ENCODE measurements at regions not wholly inside any gene's neighbourhood (a gene's known extent, or its start where the extent isn't known, plus 50 kb on each side); places are given as distances from the start of the nearest gene placed in this dataset.

DNA sequence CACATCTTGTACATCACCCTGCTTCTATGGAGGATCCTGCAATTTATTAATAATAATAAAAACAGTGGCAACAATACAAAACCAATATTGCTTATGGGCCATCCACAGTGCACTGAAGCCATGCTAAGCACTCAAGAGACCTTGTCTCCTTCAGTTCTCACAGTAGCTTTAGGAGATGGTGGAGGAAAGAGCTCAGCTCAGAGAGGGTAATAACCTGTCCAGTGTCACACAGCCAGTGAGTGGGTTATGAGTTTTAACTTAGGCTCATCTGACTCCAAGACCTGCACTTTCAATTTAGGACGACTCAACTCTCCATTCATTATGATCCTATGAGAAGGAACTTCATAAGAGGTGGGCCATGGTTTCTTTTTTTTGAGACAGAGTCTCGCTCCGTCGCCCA lies 347.6 kb upstream of the RUNX1 start:
- H3K36me3 ChIP-seq (replicated peaks in 1 of 2; ENCODE audit: control insufficient read depth in 1 of 2, insufficient read depth in 2 of 2, low read length in 2 of 2): no peaks in the 10 kb centered on the region
- in situ Hi-C loops (cut with HindIII; ENCODE audit: extremely low pct_ligation_motif_present, low pct_unique_long_range_greater_than_20kb): no loop called here
- TF ChIP-seq, protein P1, sequence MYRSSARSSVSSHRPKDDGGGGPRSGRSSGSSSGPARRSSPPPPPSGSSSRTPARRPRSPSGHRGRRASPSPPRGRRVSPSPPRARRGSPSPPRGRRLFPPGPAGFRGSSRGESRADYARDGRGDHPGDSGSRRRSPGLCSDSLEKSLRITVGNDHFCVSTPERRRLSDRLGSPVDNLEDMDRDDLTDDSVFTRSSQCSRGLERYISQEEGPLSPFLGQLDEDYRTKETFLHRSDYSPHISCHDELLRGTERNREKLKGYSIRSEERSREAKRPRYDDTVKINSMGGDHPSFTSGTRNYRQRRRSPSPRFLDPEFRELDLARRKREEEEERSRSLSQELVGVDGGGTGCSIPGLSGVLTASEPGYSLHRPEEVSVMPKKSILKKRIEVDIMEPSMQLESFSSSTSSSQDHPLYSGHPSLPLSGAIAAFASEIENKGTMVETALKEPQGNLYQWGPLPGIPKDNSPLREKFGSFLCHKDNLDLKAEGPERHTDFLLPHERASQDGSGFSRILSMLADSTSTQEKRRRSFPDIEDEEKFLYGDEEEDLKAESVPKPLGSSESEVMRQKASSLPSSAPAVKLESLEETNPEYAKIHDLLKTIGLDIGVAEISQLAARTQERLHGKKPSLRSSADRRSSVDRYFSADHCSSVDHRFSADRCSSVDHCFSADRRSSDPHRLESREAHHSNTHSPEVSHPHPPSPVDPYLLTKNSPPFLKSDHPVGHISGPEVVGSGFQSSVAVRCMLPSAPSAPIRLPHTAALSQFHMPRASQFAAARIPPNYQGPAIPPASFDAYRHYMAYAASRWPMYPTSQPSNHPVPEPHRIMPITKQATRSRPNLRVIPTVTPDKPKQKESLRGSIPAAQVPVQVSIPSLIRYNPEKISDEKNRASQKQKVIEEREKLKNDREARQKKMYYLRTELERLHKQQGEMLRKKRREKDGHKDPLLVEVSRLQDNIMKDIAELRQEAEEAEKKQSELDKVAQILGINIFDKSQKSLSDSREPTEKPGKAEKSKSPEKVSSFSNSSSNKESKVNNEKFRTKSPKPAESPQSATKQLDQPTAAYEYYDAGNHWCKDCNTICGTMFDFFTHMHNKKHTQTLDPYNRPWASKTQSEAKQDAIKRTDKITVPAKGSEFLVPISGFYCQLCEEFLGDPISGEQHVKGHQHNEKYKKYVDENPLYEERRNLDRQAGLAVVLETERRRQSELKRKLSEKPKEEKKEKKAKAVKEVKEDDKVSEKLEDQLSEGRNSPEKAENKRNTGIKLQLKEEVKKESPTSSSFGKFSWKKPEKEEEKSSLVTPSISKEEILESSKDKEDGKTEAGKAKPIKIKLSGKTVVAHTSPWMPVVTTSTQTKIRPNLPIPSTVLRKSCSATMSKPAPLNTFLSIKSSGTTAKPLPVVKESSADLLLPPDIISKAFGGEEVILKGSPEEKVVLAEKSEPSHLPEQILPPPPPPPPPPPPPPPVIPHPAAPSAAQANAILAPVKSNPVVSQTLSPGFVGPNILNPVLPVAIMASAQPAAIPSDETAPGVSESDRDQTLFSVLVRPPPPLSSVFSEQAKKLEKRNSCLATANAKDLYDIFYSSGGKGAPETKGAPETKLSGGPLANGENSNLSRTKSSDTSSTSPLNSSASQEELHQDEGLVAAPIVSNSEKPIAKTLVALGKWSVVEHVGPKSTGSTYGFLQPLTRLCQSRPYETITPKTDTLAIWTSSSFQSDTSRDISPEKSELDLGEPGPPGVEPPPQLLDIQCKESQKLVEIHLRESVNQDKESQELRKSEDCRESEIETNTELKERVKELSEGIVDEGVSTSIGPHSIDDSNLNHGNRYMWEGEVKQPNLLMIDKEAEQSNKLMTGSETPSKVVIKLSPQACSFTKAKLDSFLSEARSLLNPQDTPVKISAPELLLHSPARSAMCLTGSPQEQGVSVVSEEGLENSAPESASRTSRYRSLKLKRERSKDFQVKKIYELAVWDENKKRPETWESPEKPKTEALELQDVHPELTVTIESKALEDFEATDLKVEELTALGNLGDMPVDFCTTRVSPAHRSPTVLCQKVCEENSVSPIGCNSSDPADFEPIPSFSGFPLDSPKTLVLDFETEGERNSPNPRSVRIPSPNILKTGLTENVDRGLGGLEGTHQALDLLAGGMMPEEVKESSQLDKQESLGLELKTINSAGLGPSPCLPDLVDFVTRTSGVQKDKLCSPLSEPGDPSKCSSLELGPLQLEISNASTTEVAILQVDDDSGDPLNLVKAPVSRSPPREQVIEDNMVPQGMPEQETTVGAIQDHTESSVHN (CRISPR knock-in tag; IDR thresholded peaks at IDR 0.05): no peak
- no peak for TF ChIP-seq ZNF773 (CRISPR knock-in tag; IDR thresholded peaks at IDR 0.05; ENCODE audit: borderline replicate concordance)
- no peak for TF ChIP-seq ZNF614 (CRISPR knock-in tag; IDR thresholded peaks at IDR 0.05; ENCODE audit: borderline replicate concordance)
- TF ChIP-seq, protein P2, sequence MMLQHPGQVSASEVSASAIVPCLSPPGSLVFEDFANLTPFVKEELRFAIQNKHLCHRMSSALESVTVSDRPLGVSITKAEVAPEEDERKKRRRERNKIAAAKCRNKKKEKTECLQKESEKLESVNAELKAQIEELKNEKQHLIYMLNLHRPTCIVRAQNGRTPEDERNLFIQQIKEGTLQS (CRISPR knock-in tag; IDR thresholded peaks at IDR 0.05): no peak
- no peak for TF ChIP-seq YY1 (IDR thresholded peaks at IDR 0.05; ENCODE audit: insufficient read depth, insufficient replicate concordance, low read depth, low read length)
- TF ChIP-seq HOXA7 (CRISPR knock-in tag; IDR thresholded peaks at IDR 0.05): no peak
- TF ChIP-seq, protein P3, sequence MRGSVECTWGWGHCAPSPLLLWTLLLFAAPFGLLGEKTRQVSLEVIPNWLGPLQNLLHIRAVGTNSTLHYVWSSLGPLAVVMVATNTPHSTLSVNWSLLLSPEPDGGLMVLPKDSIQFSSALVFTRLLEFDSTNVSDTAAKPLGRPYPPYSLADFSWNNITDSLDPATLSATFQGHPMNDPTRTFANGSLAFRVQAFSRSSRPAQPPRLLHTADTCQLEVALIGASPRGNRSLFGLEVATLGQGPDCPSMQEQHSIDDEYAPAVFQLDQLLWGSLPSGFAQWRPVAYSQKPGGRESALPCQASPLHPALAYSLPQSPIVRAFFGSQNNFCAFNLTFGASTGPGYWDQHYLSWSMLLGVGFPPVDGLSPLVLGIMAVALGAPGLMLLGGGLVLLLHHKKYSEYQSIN (CRISPR knock-in tag; IDR thresholded peaks at IDR 0.05; ENCODE audit: borderline replicate concordance): no peak
- TF ChIP-seq, protein P4, sequence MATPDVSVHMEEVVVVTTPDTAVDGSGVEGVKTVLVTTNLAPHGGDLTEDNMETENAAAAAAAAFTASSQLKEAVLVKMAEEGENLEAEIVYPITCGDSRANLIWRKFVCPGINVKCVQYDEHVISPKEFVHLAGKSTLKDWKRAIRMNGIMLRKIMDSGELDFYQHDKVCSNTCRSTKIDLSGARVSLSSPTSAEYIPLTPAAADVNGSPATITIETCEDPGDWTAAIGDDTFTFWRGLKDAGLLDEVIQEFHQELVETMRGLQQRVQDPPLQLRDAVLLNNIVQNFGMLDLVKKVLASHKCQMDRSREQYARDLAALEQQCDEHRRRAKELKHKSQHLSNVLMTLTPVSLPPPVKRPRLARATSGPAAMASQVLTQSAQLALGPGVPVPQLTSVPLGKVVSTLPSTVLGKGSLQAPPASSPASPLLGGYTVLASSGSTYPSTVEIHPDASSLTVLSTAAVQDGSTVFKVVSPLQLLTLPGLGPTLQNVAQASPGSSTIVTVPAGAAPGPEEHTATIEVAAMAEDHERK (CRISPR knock-in tag; IDR thresholded peaks at IDR 0.05; ENCODE audit: low read depth): no peak
- no peak for TF ChIP-seq ISL2 (CRISPR knock-in tag; IDR thresholded peaks at IDR 0.05)
- no peak for TF ChIP-seq ZNF256 (CRISPR knock-in tag; conservative IDR thresholded peaks at IDR 0.05)
- TF ChIP-seq ADNP (CRISPR knock-in tag; IDR thresholded peaks at IDR 0.05): no peak
- TF ChIP-seq MIER3 (CRISPR knock-in tag; IDR thresholded peaks at IDR 0.05; ENCODE audit: borderline replicate concordance): no peak
- TF ChIP-seq ATAD3A (CRISPR knock-in tag; IDR thresholded peaks at IDR 0.05): no peak
- no peak for TF ChIP-seq HMGA1 (CRISPR knock-in tag; conservative IDR thresholded peaks at IDR 0.05)

More for the DNA sequence above, 347.6 kb upstream of the RUNX1 start:
- DNase-seq (ENCODE audit: low spot score) (no peak), FAIRE-seq (no peak), ATAC-seq (no peak)
- Histone ChIP-seq H2AFZ (ENCODE audit: low read length) (no peak overlapping the region), H3K9ac (ENCODE audit: insufficient read depth, low read depth, low read length) (no peak overlapping the region), H3K79me2 (ENCODE audit: insufficient read depth, low read length) (no peaks in the 10 kb centered on the region), H3K9me3 (ENCODE audit: low read length) (no peaks in the 10 kb centered on the region), H3K27ac (ENCODE audit: extremely low read length, insufficient read depth, low read length) (no peak overlapping the region), H3K27me3 (ENCODE audit: control insufficient read depth in 1 of 2, insufficient read depth in 2 of 2, low read length in 2 of 2) (no peaks in the 10 kb centered on the region), H3K4me3 (replicated peaks in 1 of 3; ENCODE audit: insufficient read depth in 1 of 3, low read depth in 2 of 3, low read length in 3 of 3) (no peak overlapping the region), H3K4me1 (ENCODE audit: insufficient read depth, low read length) (0 out of 2 replicates have a peak, but pooled peaks cover 6% of the 10 kb centered on the region), H3K4me2 (ENCODE audit: low read depth, low read length) (no peak overlapping the region), H4K20me1 (ENCODE audit: insufficient read depth, low read length) (no peaks in the 10 kb centered on the region)
- BruUV-seq (replicated peaks): no TSS peak
- intact Hi-C loops (cut with micrococcal nuclease; ENCODE audit: unreplicated experiment): no loop called here
- ChIA-PET CTCF (ENCODE audit: low intra/inter-chr PET ratio, low total read pairs) (no interaction called here), POLR2A (no interaction called here)
- 91% methylated on average over 4 of the region's 4 CpGs for WGBS (ENCODE audit: low lambda C conversion rate)

Measured in HepG2 (cell line).